ENCODE measurements at regions not wholly inside any gene's neighbourhood (a gene's known extent, or its start where the extent isn't known, plus 50 kb on each side); places are given as distances from the start of the nearest gene placed in this dataset.

DNA sequence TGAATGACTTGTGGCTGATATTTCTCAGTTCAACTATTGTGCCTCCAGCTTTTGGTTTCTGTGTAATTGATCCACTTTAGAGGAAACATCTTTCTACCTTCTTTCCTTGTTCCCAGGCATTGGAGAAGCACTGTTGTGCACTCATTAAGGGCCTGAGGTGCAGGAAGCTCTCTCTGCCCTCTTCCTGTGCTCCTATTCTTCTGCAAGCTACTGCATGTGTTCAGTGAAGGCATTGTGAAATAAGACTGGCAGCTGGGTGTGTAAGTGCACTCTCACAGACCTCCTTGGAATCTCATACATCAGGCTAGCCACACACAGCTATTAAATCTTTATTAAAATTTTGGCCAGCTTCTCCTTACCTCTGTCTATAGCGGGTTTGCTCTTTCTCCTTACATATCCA lies 177.8 kb downstream of the OGFRL1 start:
- Histone ChIP-seq H3K27me3 (replicated peaks) (no peaks in the 10 kb centered on the region), H3K4me3 (ENCODE audit: low read depth, low read length) (no peak overlapping the region), H3K27ac (no peak overlapping the region), H3K36me3 (replicated peaks) (no peaks in the 10 kb centered on the region)
- TF ChIP-seq, protein P1, sequence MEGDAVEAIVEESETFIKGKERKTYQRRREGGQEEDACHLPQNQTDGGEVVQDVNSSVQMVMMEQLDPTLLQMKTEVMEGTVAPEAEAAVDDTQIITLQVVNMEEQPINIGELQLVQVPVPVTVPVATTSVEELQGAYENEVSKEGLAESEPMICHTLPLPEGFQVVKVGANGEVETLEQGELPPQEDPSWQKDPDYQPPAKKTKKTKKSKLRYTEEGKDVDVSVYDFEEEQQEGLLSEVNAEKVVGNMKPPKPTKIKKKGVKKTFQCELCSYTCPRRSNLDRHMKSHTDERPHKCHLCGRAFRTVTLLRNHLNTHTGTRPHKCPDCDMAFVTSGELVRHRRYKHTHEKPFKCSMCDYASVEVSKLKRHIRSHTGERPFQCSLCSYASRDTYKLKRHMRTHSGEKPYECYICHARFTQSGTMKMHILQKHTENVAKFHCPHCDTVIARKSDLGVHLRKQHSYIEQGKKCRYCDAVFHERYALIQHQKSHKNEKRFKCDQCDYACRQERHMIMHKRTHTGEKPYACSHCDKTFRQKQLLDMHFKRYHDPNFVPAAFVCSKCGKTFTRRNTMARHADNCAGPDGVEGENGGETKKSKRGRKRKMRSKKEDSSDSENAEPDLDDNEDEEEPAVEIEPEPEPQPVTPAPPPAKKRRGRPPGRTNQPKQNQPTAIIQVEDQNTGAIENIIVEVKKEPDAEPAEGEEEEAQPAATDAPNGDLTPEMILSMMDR (IDR thresholded peaks at IDR 0.05; ENCODE audit: low read depth, low read length, missing control alignments), result no peak
- in situ Hi-C loops (cut with HindIII; ENCODE audit: low pct_ligation_motif_present, low sequenced_read_pairs), result no loop called here
- DNase-seq, result no peak

DNA sequence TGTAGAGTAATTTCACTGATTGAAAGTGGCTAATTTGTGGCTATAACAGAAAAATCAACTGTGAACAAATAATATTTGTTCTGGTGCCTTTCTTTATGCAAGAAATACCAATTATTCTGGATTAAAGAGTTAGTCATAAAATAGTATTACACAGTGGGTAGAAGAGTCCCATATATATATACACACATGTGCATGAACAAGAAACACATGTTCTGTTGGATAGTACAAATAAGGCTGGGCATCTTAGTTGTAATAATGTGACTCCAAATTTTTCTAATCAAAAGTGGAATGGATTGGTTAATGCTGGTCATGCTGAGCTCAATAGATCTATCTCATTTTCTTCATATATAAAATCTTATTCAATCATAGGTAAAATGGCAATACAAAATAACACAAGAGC lies 179.4 kb downstream of the OGFRL1 start:
- TF ChIP-seq, protein P1 (IDR thresholded peaks at IDR 0.05; ENCODE audit: low read depth, low read length, missing control alignments), result no peak
- in situ Hi-C loops (cut with HindIII; ENCODE audit: low pct_ligation_motif_present, low sequenced_read_pairs), result no loop called here
- Histone ChIP-seq H3K27ac (no peak overlapping the region), H3K4me3 (ENCODE audit: low read depth, low read length) (no peak overlapping the region), H3K27me3 (replicated peaks) (no peaks in the 10 kb centered on the region), H3K36me3 (replicated peaks) (no peaks in the 10 kb centered on the region)
- DNase-seq, result no peak

DNA sequence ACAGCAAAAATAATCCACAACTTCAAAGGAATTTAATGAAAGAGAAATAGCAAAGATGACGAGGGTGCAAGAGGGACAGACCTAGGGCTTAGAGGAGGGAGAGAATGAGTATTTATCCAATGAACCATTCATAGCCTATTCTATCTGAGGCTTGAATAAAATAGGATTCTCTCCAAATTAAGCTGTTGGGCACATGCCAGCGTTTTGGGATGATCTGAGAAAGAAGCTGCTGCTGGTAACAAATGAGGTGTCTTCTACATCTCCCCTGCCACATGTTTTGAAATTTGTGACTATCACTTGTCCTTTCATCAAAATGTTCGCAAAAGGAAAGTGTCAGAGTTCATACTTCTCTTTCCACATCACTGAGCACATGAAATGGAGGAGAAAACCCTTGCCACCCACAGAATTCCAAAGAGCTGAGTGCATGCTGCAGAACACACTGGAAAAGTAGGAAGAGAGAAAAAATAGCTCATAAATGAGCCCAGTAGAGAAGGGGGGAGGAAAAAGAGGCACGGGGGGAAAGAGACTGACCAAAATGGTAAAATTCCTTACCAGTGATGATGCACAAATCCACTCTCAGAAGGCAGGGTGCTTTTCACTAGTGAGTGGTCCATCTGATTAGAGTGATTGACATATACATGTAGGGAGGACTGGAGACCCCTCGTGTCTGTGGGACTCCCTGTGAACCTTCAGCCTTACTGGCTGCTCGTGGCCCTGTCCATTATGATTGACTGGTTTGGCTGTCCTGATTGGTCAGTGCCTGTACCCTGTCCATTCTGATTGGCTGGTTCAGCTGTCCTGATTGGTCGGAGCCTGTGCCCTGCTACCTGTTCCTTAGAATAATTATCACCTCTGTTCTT lies 180.5 kb downstream of the OGFRL1 start:
- in situ Hi-C loops (cut with HindIII; ENCODE audit: low pct_ligation_motif_present, low sequenced_read_pairs), result no loop called here
- DNase-seq, result peak; percentile 90
- H3K27me3 ChIP-seq (replicated peaks), result no peaks in the 10 kb centered on the region
- peak overlapping the region; percentile 49 for H3K27ac ChIP-seq
- TF ChIP-seq, protein P1 (IDR thresholded peaks at IDR 0.05; ENCODE audit: low read depth, low read length, missing control alignments), result no peak
- H3K4me3 ChIP-seq (ENCODE audit: low read depth, low read length), result no peak overlapping the region
- H3K36me3 ChIP-seq (replicated peaks), result no peaks in the 10 kb centered on the region

DNA sequence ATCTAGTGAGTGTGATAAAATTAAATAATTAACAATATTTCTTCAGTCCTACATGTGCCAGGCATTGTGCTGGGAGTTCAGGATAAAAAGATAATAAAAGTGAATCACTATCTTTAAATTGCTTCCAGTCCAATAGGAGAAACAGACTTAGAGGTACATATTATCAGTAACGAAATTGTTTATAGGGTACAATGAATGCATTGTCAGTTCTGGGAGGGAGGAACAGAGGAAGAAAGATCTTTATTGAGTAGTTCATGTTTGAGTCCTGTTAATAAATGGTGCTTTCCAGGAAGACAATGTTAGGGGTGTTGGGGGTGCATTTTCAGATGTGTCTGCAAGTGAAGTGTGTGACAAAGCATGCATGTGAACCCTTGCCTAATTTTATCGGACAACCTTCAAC lies 183.1 kb downstream of the OGFRL1 start:
- H3K27me3 ChIP-seq (replicated peaks), result no peaks in the 10 kb centered on the region
- in situ Hi-C loops (cut with HindIII; ENCODE audit: low pct_ligation_motif_present, low sequenced_read_pairs), result no loop called here
- no peak overlapping the region for H3K4me3 ChIP-seq (ENCODE audit: low read depth, low read length)
- H3K36me3 ChIP-seq (replicated peaks), result no peaks in the 10 kb centered on the region
- no peak for DNase-seq
- no peak overlapping the region for H3K27ac ChIP-seq
- TF ChIP-seq, protein P1 (IDR thresholded peaks at IDR 0.05; ENCODE audit: low read depth, low read length, missing control alignments), result no peak

DNA sequence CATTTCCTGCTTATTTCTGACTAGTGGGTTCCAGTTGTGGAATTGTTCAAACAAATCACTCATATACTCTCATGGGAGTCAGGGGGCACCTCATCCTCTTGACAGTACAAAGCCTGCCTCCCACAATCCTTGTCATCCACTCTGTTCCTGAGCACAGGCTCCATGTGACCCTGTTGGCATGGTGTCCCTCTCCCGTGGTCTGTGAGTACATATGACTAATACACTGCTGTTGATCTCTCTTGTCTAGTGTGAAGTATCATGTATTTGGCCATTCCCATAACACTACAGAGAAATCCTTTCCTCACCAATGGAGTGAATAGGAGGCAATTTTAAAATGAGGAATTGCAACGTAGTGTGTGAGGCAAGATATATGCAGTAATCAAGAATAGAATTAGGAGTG lies 185.3 kb downstream of the OGFRL1 start:
- Histone ChIP-seq H3K4me3 (ENCODE audit: low read depth, low read length) (no peak overlapping the region), H3K27ac (peak overlapping the region; percentile 68), H3K27me3 (replicated peaks) (no peaks in the 10 kb centered on the region), H3K36me3 (replicated peaks) (no peaks in the 10 kb centered on the region)
- in situ Hi-C loops (cut with HindIII; ENCODE audit: low pct_ligation_motif_present, low sequenced_read_pairs), result no loop called here
- TF ChIP-seq, protein P1 (IDR thresholded peaks at IDR 0.05; ENCODE audit: low read depth, low read length, missing control alignments), result no peak
- DNase-seq, result peak; percentile 97

All from brain microvascular endothelial cell (primary cell).